NCI-H69 (cell line): ENCODE measurements at regions not wholly inside any gene's neighbourhood (a gene's known extent, or its start where the extent isn't known, plus 50 kb on each side); places are given as distances from the start of the nearest gene placed in this dataset.
"Not testable (repeated sequence)": the region's sequence is repeated elsewhere in the genome, so short reads cannot be mapped to it uniquely, and the experiment has no call there.

ENCODE experiments used
- DNase-seq: peaks from one replicate; lab custom pipeline; 2025; lab: John Stamatoyannopoulos, UW

- no peak for DNase-seq
Observed at GRCh38 chr6:16948396-16948795, 153.5 kb upstream of the STMND1 start.

DNA sequence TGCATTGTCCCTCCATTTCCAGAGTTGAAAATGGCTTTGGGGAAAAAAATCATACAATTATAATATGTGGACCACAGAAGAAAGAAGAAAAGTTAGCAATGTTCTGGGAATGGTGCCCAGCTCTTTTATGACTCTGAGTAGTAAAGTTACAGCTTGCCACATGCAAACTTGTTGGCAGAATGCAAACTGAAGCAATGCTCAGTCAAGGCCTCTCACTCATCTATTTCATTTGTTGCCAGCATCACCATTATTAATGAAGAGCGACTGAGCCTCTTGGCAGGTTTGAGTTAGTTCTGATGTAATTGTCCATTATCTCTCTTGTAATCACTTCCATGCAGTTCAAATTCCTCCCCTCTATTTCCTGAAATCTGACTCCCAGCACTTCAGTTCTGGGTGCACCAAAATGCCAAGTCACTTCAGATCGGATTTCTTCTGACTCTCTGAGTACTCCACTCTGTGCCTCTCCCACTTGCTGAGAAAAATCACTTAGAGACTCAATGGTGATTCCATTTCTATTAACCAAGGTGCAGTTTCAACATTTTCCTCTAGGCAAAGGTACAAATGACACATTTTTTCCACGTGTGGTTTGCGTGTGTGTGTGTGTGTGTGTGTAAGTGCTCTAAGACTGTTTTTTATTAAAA, 154.4 kb upstream of the STMND1 start:
- peak; percentile 71 for DNase-seq

DNA sequence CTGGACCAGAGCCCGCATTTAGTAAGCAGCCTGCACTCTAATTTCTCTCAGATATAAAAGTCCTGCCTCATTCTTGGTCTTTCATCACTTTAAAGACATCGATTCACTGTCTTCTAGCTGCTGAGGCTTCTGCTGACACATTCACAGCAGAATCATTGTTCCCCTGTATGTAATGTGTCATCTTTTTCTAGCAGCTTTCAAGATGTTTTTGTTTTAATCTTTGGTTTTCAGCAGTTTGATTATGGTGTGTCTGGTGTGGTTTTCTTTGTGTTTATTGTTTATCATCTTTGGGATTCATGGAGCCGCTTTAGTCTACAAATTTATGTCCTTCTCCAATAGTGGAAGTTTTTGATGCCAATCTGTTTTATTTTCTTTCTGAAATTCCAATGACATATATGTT, 157.3 kb upstream of the STMND1 start:
- DNase-seq = no peak

DNA sequence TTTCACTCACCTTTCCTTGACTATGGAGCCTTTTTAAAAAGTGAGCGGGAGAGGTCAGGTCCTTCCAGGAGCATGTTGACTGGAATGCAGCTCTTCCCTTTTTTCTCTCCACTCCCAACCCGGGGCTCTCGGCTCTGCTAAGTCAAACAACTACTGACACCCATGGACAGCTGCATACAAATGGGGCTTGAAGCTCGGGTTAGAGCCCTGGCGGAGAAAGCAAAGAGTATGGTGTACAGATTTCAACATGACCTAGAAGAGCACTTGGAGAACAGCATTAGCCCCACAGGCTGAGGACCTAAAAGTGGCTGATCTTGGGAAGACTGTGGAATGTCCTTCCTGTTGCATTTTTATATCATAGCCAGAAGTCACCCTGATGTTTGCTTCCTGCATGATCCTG, 162.0 kb upstream of the STMND1 start:
- DNase-seq = no peak

DNA sequence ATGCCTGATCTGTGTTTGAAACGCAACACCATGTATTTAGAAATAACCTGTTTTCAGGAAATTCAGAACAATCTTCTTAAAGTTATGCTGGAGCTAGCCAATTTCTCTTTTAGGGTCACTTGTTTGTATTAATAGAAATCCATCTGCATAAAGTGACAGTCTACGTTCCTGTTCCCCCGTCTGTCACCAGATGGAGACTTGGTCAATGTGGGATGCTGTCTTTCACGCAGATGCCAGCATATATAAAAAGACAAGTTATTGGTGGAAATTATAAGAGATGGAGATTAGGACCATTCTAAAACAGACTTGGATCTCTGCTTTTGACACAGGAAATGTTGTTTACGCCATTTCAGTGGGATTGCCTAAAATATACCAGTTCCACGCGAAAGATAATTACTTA, 162.5 kb upstream of the STMND1 start:
- no peak for DNase-seq

GRCh38 chr6:16936893-16937292, 165.0 kb upstream of the STMND1 start:
- no peak for DNase-seq

DNA sequence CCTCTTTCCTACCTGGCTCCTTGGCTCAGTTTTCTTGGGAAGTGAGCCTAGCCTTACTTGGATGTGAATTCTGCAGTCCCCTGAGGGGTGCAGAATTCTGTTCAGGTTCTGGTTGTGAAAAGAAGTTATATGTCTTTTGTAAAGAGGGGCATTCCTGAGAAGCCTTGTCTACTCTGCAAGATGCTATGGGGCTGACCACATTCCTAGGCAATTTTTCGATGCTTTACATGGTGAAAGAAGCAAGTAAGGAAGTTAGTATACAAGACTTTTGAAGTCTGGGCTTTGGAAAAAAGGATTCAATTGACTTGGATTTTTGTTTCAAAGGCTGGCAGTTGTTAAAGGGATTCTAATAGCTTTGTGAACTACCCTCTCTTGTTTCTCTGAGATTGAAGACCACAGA, 167.9 kb upstream of the STMND1 start:
- DNase-seq = no peak

- DNase-seq = no peak
Observed at GRCh38 chr6:16933532-16933931, 168.3 kb upstream of the STMND1 start.

GRCh38 chr6:16932920-16933319, 168.9 kb upstream of the STMND1 start:
- no peak for DNase-seq

DNA sequence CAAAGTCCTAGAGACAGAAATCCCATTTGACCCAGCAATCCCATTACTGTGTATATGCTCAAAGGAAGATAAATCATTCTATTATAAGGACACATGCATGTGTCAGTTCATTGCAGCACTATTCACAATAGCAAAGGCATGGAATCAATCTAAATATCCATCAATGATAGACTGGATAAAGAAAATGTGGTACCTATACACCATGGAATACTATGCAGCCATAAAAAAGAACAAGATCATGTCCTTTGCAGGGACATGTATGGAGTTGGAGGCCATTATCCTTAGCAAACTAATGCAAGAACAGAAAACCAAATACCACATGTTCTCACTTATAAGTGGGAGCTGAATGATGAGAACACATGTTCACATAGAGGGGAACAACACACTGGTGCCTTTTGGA, 169.8 kb upstream of the ATXN1 start:
- not testable (repeated sequence) for DNase-seq

GRCh38 chr6:16930432-16930831, 169.2 kb upstream of the ATXN1 start:
- DNase-seq = no peak

- no peak for DNase-seq
Observed at GRCh38 chr6:16929809-16930208, 168.5 kb upstream of the ATXN1 start.

DNA sequence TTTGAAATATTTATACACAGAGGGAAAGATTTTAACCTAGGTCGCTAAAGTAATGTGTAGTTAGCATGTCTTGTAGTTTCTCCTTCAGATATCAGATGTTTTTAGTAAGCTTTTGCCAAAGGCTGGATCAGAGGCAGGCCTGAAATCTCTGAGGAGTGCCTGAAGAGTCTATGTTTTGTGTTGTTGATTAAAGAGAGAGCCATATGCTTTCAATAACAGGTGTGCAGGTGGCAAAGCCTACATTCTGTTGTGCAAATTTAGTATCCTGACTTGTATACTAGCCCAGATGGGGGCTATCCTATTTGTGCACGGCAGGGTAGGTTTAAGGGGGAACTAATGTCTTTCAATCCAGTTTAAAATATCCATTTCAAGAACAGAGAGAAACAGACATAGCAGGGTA, 167.1 kb upstream of the ATXN1 start:
- DNase-seq = peak; percentile 24

- DNase-seq = no peak
Observed at GRCh38 chr6:16927205-16927604, 165.9 kb upstream of the ATXN1 start.

GRCh38 chr6:16925461-16925860, 164.2 kb upstream of the ATXN1 start:
- DNase-seq = no peak

- DNase-seq = no peak
Observed at GRCh38 chr6:16922282-16922681, 161.0 kb upstream of the ATXN1 start.

DNA sequence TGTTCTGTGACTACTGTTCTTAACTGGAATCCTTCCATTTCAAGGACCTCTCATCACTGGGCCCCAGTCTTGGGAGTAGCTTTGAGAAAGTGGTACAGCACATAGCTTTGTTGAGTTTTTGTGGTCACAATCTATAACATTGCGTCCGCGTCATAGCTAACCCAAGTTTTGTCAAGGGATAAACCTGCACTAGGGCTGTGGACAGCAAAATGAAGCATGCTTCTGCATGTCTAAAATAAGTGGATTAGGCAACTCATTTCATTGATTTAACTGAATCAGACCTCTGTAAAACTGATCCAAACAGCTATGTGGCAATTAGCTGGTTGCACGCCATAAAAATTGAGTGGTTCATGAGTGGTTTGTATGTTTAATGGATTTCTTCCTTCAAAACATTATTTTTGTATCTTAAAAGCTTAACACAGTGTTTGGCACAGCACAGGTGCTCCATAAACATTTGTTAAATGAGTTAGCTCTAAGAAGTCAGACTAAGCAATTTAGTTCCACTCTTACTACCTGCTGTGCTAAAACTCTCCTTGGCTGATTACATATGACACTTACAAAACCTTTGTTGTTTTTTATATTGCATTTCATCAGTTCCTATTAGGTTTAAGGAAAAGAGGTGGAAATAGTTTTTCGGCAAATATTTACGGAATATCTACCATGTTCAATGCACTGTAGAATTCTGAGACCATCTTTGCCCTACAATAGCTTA, 160.3 kb upstream of the ATXN1 start:
- peak; percentile 39 for DNase-seq

DNA sequence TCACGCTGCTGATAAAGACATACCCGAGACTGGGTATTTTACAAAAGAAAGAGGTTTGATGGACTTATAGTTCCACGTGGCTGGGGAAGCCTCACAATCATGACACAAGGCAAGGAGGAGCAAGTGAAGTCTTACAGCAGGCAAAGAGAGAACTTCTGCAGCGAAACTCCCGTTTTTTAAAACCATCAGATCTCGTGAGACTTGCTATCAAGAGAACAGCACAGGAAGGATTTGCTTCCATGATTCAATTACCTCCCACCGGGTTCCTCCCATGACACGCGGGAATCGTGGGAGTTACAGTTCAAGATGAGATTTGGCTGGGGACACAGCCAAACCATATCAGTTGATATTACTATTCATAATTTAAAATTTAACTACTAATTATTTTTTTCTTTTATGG, 157.3 kb upstream of the ATXN1 start:
- DNase-seq = peak; percentile 92

GRCh38 chr6:16914184-16914583, 152.9 kb upstream of the ATXN1 start:
- DNase-seq = no peak

DNA sequence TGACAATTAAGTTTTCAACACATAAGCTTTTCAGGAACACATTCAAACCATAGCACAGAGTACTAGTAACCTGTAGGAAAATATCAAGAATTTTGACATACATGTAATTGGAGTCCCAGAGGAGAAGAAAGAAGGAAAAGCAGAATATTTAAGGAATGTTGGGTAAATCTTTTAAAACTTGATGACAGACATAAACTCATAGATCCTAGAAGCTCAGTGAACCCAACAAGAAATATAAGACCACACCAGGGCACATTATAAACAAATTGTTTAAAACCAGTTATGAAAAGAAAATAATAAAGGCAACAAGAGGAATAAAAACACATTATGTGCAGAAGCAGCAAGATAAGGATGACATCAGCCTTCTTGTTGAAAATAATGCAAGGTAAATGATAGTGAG, 151.5 kb upstream of the ATXN1 start:
- DNase-seq = no peak

DNA sequence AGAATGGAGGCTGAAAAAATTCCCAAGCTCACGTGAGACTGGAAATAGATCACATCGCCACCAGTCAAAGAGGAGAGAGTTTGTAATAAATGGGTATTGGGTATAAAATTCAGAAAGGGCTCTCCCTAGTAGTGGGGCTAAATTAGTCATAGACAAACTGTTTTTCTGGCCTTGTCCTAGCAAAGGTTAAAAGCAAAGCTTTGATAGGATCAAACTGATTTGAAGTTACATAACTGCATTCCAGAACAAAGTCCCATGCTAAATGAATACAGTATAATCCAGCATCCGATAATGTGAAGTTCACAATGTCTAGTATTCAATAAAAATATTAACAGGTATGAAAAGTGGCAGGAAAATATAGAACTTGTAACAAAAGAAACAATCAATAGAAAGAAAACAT, 149.8 kb upstream of the ATXN1 start:
- no peak for DNase-seq

GRCh38 chr6:16909658-16910360, 148.5 kb upstream of the ATXN1 start:
- no peak for DNase-seq

- peak; percentile 43 for DNase-seq
Observed at GRCh38 chr6:16907991-16908390, 146.7 kb upstream of the ATXN1 start.
